GM06990 (cell line): ENCODE measurements at regions not wholly inside any gene's neighbourhood (a gene's known extent, or its start where the extent isn't known, plus 50 kb on each side); places are given as distances from the start of the nearest gene placed in this dataset.

Experiments used
- DNase-seq: peaks from one replicate; pipeline ENCODE4 v3.0.0-alpha.2; 2011; ENCODE audit not compliant: insufficient read length; ENCODE audit errors: extremely low read depth
- H3K27me3 ChIP-seq: replicated peaks from 2 replicates; pipeline ENCODE4 v1.6.0; 2011; ENCODE audit warnings: low read length; ENCODE audit not compliant: control insufficient read depth, insufficient read depth
- H3K36me3 ChIP-seq: 2 replicates; pipeline ENCODE4 v1.5.1; 2011; ENCODE audit warnings: low read length; ENCODE audit not compliant: control insufficient read depth, insufficient read depth
- H3K4me3 ChIP-seq: replicated peaks from 2 replicates; pipeline ENCODE4 v1.5.1; 2011; ENCODE audit warnings: low read depth, mild to moderate bottlenecking, control low read depth, low read length
- CTCF ChIP-seq: IDR thresholded peaks from 2 replicates; pipeline ENCODE4 v1.5.1; 2011; ENCODE audit warnings: low read length, control low read depth, mild to moderate bottlenecking, inconsistent platforms; ENCODE audit not compliant: insufficient read depth, poor library complexity, severe bottlenecking

- no peak overlapping the region for H3K4me3 ChIP-seq
- DNase-seq: no peak
- TF ChIP-seq CTCF: no peak
- H3K27me3 ChIP-seq: no peaks in the 10 kb centered on the region
- no peaks in the 10 kb centered on the region for H3K36me3 ChIP-seq
These were observed 135.4 kb upstream of the CBLB start for GRCh38 chr3:106004137-106004681.

- Histone ChIP-seq H3K27me3 (no peaks in the 10 kb centered on the region), H3K36me3 (no peaks in the 10 kb centered on the region), H3K4me3 (no peak overlapping the region)
- DNase-seq: no peak
- no peak for TF ChIP-seq CTCF
These were observed 136.0 kb upstream of the CBLB start for GRCh38 chr3:106004826-106005225.

- no peaks in the 10 kb centered on the region for H3K27me3 ChIP-seq
- no peaks in the 10 kb centered on the region for H3K36me3 ChIP-seq
- no peak for TF ChIP-seq CTCF
- H3K4me3 ChIP-seq: no peak overlapping the region
- DNase-seq: no peak
These were observed 137.2 kb upstream of the CBLB start for GRCh38 chr3:106006001-106006400.

GRCh38 chr3:106006571-106006970 is 137.8 kb upstream of the CBLB start:
- Histone ChIP-seq H3K27me3 (no peaks in the 10 kb centered on the region), H3K36me3 (no peaks in the 10 kb centered on the region), H3K4me3 (no peak overlapping the region)
- DNase-seq: no peak
- TF ChIP-seq CTCF: no peak

GRCh38 chr3:106007512-106007911 is 138.7 kb upstream of the CBLB start:
- Histone ChIP-seq H3K27me3 (no peaks in the 10 kb centered on the region), H3K36me3 (no peaks in the 10 kb centered on the region), H3K4me3 (no peak overlapping the region)
- no peak for TF ChIP-seq CTCF
- no peak for DNase-seq

GRCh38 chr3:106008766-106009165 is 140.0 kb upstream of the CBLB start:
- no peaks in the 10 kb centered on the region for H3K36me3 ChIP-seq
- TF ChIP-seq CTCF: no peak
- H3K27me3 ChIP-seq: no peaks in the 10 kb centered on the region
- DNase-seq: no peak
- no peak overlapping the region for H3K4me3 ChIP-seq
